AG04449 (cell line): ENCODE measurements at regions not wholly inside any gene's neighbourhood (a gene's known extent, or its start where the extent isn't known, plus 50 kb on each side); places are given as distances from the start of the nearest gene placed in this dataset.

Experiments
- CTCF ChIA-PET: fragments of 350-600 bp; formaldehyde crosslinking; extraction: SDS; loops from one replicate; lab custom pipeline; 2021; ENCODE audit warnings: antibody characterized with exemption; lab: Yijun Ruan, JAX
- POLR2A ChIA-PET: fragments of 400-600, 350-600 bp; formaldehyde crosslinking; extraction: SDS; loops from one replicate; lab custom pipeline; 2020; ENCODE audit warnings: antibody characterized with exemption, inconsistent platforms; lab: Yijun Ruan, JAX
- DNase-seq: peaks from one replicate; pipeline ENCODE4 v3.0.0-alpha.2; 2010; ENCODE audit warnings: low read depth, low spot score
- H3K4me3 ChIP-seq: 2 replicates; pipeline ENCODE4 v1.5.1; 2011; ENCODE audit warnings: low read depth, mild to moderate bottlenecking, control low read depth, low read length
- TF ChIP-seq, protein P1 (sequence below): IDR thresholded peaks from one replicate; pipeline ENCODE4 v1.5.1; 2011; ENCODE audit warnings: mild to moderate bottlenecking, moderate library complexity, low read length, control low read depth, inconsistent platforms; ENCODE audit not compliant: insufficient read depth; ENCODE audit errors: missing control alignments

DNA sequence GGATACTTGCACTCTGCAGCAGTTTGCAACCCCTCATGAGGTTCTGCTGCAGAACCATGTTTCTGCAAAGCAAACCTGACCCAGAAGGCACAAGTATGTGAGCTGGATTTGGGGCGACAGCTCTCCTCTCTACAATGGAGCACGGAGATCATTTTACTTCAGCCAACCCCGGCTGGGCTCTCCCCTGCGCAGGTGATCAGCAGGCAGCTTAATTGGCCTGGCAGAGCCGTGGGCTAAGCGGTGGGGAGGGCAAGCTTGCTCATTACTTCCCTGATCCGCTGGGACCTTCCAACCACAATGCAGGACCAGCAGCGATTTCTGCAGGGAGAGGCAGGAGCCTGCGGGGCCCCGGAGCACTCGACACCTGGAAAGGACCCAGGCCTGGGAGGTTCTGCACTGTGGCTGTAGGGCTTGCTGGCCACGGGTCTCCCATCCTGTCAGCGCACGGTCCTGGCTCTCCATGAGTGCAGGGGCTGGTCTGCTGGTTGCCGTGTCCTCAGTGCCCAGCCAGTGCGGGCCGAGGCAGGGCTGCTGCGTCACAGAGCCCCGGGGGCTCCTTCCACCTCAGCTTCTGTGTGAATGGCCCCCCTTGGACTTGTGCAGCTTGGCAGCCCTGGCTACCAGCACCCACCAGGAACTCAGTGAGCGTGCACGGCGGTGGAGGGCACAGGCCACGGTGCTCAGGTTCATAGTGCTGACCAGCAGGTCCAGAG, 51.8 kb upstream of the RAPGEF1 start:
- no peak for DNase-seq
- TF ChIP-seq, protein P1, sequence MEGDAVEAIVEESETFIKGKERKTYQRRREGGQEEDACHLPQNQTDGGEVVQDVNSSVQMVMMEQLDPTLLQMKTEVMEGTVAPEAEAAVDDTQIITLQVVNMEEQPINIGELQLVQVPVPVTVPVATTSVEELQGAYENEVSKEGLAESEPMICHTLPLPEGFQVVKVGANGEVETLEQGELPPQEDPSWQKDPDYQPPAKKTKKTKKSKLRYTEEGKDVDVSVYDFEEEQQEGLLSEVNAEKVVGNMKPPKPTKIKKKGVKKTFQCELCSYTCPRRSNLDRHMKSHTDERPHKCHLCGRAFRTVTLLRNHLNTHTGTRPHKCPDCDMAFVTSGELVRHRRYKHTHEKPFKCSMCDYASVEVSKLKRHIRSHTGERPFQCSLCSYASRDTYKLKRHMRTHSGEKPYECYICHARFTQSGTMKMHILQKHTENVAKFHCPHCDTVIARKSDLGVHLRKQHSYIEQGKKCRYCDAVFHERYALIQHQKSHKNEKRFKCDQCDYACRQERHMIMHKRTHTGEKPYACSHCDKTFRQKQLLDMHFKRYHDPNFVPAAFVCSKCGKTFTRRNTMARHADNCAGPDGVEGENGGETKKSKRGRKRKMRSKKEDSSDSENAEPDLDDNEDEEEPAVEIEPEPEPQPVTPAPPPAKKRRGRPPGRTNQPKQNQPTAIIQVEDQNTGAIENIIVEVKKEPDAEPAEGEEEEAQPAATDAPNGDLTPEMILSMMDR, result no peak
- no peak overlapping the region for H3K4me3 ChIP-seq
- ChIA-PET CTCF (interaction anchor here (0.5 kb wide), 1 partner anchor 321 kb away, joined by 3 read pairs; no protein-coding TSS in a partner anchor), POLR2A (no interaction called here)
